ENCODE measurements at regions not wholly inside any gene's neighbourhood (a gene's known extent, or its start where the extent isn't known, plus 50 kb on each side); places are given as distances from the start of the nearest gene placed in this dataset.
"Not testable (repeated sequence)": the region's sequence is repeated elsewhere in the genome, so short reads cannot be mapped to it uniquely, and the experiment has no call there.

DNA sequence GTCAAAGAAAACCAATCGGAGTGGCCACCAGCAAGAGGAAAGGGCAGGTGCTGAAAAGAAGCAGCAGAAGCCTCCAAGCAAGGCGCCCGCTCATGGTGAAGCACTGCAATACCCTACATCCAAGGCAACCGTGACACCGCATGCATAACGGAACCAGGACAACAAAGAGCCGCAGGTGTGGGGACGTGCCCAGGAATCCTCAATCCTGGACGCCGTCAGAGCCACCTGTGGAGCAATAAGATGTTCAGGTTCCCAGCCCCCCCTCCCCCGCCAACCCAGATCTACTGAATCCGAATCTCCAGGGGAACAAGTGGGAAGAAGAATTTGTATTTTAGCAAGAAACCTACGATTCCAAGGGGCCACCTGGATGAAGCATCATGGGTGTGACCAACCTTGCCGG lies 70.8 kb downstream of the SHANK2 start:
- no peak for DNase-seq

- DNase-seq, result no peak
These were observed 71.5 kb downstream of the SHANK2 start for GRCh38 chr11:71180694-71181470.

- no peak for DNase-seq
These were observed 72.3 kb downstream of the SHANK2 start for GRCh38 chr11:71179877-71180605.

DNA sequence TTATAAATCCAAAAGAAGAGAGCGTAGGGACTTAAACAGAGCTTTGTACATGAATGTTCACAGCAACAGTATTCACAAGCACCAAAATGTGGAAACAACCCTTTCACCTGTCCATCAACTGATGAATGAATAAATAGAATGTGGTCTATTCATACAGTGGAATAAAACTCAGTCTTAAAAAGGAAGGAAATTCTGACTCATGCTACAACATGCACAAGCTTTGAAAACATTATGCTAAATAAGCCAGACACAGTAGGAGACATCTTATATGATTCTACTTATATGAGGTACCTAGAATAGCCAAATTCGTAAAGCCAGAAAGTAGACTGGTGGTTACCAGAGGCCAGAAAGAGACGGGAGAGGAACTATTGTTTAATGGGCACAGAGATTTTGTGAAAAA lies 74.3 kb downstream of the SHANK2 start:
- DNase-seq, result no peak

- no peak for DNase-seq
These were observed 75.6 kb downstream of the SHANK2 start for GRCh38 chr11:71176812-71177211.

DNA sequence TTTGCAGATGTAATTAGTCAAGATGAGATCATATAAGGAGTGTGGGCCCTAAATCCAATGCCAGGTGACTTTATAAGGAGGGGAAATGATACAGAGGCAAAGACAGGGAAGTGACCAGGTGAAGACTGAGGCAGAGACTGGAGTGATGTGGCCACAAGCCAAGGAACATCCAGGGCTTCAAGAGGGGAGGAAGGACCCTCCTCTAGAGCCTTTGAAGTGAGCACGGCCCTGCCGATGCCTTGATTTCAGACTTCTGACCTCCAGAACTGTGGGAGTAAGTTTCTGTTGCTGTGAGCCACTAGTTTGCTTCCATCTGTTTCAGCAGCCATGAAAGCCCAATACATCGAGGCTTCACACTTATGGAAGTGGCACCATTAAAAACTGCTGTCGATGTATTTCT lies 78.7 kb downstream of the SHANK2 start:
- DNase-seq, result no peak

DNA sequence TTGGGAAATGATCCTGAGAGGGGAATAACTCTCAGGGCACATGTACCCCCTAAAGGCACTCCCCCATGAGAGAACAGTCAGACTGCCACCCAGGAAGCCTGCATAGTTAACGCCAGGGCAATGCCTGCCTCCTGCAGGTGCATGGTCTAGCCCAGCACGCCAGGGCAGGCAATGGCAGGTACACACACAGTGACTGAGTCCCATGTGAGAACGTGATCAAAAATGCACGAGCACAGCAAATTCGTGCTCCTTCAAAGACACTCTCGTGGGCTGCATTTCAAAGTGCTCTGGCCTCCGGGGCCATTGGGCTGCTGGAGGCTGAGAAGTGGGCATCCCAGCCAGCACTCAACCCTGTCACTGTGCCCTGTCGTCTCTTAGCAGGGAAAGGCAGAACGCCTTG lies 79.7 kb downstream of the SHANK2 start:
- no peak for DNase-seq

DNA sequence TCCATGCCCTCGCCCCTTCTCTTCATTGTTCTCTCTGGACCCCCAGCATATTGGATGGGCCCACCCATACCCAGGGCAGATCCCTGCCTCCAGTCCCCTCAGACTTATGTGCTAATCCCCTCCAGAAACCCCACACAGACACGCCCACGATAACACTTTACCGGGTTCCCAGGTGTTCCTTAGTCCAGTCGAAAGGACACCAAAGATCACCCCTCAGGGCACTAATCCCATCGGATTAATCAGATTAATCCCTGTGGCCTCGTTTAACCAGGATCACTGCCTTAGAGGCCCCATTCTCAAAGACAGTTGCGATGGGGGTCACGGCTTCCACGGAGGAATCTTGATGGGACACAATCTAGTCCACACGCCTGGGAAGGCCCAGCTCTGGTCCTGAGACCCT lies 80.8 kb downstream of the SHANK2 start:
- no peak for DNase-seq

GRCh38 chr11:71170624-71171423 lies 81.6 kb downstream of the SHANK2 start:
- no peak for DNase-seq

DNA sequence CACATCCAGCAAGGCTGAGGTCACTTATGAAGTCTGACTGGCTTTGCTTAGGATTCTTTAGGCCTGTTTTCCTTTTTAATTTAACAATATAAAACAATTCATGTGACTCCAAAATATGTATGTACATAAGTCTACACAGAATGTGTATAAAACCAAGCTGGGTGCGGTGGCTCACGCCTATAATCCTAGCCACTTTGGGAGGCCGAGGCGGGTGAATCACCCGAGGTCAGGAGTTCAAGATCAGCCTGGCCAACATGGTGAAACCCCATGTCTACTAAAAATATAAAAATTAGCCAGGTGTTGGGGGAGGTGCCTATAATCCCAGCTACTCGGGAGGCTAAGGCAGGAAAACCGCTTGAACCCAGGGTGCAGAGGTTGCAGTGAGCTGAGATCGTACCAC lies 83.1 kb downstream of the SHANK2 start:
- DNase-seq, result no peak

GRCh38 chr11:71167814-71168213 lies 84.6 kb downstream of the SHANK2 start:
- not testable (repeated sequence) for DNase-seq

- DNase-seq, result no peak
These were observed 86.6 kb downstream of the SHANK2 start for GRCh38 chr11:71165771-71166170.

- no peak for DNase-seq
These were observed 87.8 kb downstream of the SHANK2 start for GRCh38 chr11:71164621-71165020.

DNA sequence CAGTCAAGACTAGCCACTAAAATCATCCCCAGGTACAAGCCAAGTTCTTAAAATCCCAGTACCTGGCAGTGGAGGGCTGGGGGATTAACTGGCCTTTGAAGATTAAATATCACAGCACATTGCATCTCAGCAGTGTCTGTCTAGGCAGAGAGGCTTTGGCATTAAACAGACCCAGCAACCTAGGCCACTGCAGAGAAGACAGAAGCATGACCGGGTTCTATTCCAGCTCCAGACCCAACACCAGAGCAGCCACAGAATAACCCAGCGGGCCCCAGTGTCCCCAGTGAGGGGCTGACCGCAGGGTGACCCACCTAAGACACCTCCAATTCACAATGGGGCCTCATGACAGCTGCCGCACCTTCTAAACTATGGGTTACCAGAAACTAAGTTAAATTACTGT lies 88.2 kb downstream of the SHANK2 start:
- DNase-seq, result no peak

GRCh38 chr11:71163371-71163770 lies 89.0 kb downstream of the SHANK2 start:
- DNase-seq, result no peak

DNA sequence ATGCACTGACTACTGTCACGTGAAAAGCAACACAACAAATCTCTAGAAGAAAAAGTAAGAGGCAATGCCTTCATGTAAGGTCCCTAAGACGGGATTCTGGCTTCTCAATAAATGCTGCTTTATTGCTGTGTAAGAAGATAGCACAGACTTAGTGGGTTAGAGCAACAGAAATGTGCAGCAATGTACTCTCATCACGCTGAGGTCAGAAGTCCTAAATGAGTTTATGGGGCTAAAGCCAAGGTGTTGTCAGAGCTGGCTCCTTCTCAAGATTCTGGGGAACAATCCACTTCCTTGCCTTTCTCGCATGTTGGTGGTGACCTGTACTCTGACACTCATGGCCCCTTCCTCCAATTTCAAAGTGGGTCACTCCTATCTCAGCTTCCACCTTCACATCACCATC lies 93.4 kb downstream of the SHANK2 start:
- no peak for DNase-seq

DNA sequence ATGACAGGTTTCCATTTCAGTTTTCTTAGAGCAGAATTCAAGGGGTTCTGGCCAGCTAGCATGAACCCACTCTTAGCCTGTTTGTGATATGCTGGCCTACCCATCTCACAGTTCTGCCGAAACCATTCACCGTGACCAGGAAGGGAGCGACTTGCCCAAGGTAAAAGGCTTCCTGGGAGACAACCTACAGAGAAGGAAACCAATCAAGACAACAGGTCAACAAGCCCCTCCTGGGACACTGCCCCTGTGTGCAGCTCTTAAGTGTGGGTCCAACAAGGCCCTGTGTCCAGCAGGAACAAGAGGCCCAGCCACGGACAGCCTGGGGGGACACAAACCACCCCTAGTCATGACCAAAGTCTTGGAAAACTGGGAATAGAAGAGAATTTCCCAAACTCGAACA lies 94.7 kb downstream of the SHANK2 start:
- not testable (repeated sequence) for DNase-seq

GRCh38 chr11:71156301-71156700 lies 96.1 kb downstream of the SHANK2 start:
- DNase-seq, result no peak

- DNase-seq, result no peak
These were observed 96.5 kb downstream of the SHANK2 start for GRCh38 chr11:71155846-71156245.

- no peak for DNase-seq
These were observed 98.0 kb downstream of the SHANK2 start for GRCh38 chr11:71154261-71154805.

GRCh38 chr11:71153005-71153390 lies 99.4 kb downstream of the SHANK2 start:
- DNase-seq, result no peak

DNA sequence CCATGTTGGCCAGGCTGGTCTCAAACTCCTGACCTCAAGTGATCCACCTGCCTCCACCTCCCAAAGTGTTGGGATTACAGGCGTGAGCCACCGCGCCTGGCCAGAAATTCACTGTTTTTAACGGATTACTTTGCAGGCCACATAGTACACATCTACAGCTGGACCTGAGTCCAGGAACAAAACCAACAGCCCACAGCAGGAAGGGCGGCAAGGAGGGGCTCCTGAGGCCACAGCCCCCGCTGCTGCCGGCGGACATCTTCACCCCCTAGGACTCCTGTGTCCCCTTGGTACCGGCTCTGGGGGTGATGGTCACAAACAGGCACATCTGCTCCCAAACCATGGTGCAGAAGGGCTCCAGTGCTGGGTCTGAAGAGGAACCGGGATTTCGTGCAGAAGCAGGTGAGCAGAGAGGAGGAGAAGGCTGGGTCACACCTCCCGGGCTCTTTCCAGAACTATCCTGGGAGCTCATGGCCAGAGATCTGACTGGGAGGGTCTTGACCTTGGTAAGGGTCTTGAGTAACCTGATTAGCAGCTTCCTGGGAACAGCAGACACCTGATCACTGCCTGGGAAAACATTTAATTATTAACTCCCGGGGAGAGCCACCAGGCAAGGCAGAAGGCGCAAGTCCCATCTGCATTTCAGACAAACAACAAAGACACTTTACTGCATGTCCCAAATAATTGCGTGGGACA lies 99.9 kb downstream of the SHANK2 start:
- DNase-seq, result not testable (repeated sequence)

- DNase-seq, result no peak
These were observed 100.8 kb downstream of the SHANK2 start for GRCh38 chr11:71151561-71151960.

All from stimulated activated CD4-positive, alpha-beta T cell treated with anti-CD3 and anti-CD28 coated beads, Interleukin-15, amount 100 ng/mL, for 24 hours (primary cell).